Stimulated activated CD4-positive, alpha-beta T cell treated with anti-CD3 and anti-CD28 coated beads, Interleukin-12 subunit alpha, Interleukin-12 subunit beta, amount 100 ng/mL, for 48 hours (primary cell): ENCODE measurements at regions not wholly inside any gene's neighbourhood (a gene's known extent, or its start where the extent isn't known, plus 50 kb on each side); places are given as distances from the start of the nearest gene placed in this dataset.
"Not testable (repeated sequence)": the region's sequence is repeated elsewhere in the genome, so short reads cannot be mapped to it uniquely, and the experiment has no call there.

ENCODE experiments used
- DNase-seq, 3 donors: peaks; one replicate each; pipeline ENCODE4 v3.0.0-alpha.2; 2020; ENCODE audit warnings: low read depth in 2 of 3, low spot score in 1 of 3

- DNase-seq: no peak
Observed at GRCh38 chr14:101254805-101255764, 306.2 kb upstream of the DIO3 start.

- DNase-seq: no peak
Observed at GRCh38 chr14:101255765-101256125, 305.6 kb upstream of the DIO3 start.

GRCh38 chr14:101256266-101256665, 305.0 kb upstream of the DIO3 start:
- DNase-seq: no peak

- DNase-seq: no peak
Observed at GRCh38 chr14:101257551-101257950, 303.7 kb upstream of the DIO3 start.

GRCh38 chr14:101259748-101260147, 301.5 kb upstream of the DIO3 start:
- DNase-seq: no peak

GRCh38 chr14:101266441-101266840, 294.9 kb upstream of the DIO3 start:
- not testable (repeated sequence) for DNase-seq

- no peak for DNase-seq
Observed at GRCh38 chr14:101273091-101273490, 288.2 kb upstream of the DIO3 start.

GRCh38 chr14:101276309-101277091, 284.8 kb upstream of the DIO3 start:
- no peak for DNase-seq

GRCh38 chr14:101282418-101282817, 278.9 kb upstream of the DIO3 start:
- no peak for DNase-seq

- no peak for DNase-seq
Observed at GRCh38 chr14:101284711-101285110, 276.6 kb upstream of the DIO3 start.

- DNase-seq: no peak
Observed at GRCh38 chr14:101286271-101287018, 274.9 kb upstream of the DIO3 start.

- no peak for DNase-seq
Observed at GRCh38 chr14:101288436-101289229, 272.7 kb upstream of the DIO3 start.

GRCh38 chr14:101289230-101289690, 272.0 kb upstream of the DIO3 start:
- DNase-seq: no peak

GRCh38 chr14:101289911-101290310, 271.4 kb upstream of the DIO3 start:
- no peak for DNase-seq

GRCh38 chr14:101290611-101291010, 270.7 kb upstream of the DIO3 start:
- no peak for DNase-seq

- DNase-seq: no peak
Observed at GRCh38 chr14:101291390-101291789, 269.9 kb upstream of the DIO3 start.

- DNase-seq: no peak
Observed at GRCh38 chr14:101292448-101292847, 268.8 kb upstream of the DIO3 start.

- no peak for DNase-seq
Observed at GRCh38 chr14:101293605-101294004, 267.7 kb upstream of the DIO3 start.

GRCh38 chr14:101294136-101294535, 267.2 kb upstream of the DIO3 start:
- DNase-seq: no peak

GRCh38 chr14:101299781-101300180, 261.5 kb upstream of the DIO3 start:
- not testable (repeated sequence) for DNase-seq

GRCh38 chr14:101301011-101301410, 260.3 kb upstream of the DIO3 start:
- no peak for DNase-seq
